A549 (cell line): ENCODE measurements at regions not wholly inside any gene's neighbourhood (a gene's known extent, or its start where the extent isn't known, plus 50 kb on each side); places are given as distances from the start of the nearest gene placed in this dataset.

Experiments
- ATAC-seq, 2 experiments: fragments of 200-7000 bp in 1 of 2; fragments of >200 bp in 1 of 2; cut with Nextera tagmentation in 1 of 2; cut with Tn5 transposase in 1 of 2; 3 replicates each; pipeline versions ENCODE4 v1.8.0 to v1.9.1; 2018 to 2020; ENCODE audit warnings: mild to moderate bottlenecking in 1 of 2, moderate library complexity in 1 of 2
- CTCF ChIA-PET: fragments of 300-600 bp; sonication (Branson Sonifier 250); formaldehyde crosslinking; extraction: SDS; loops from one replicate; lab custom pipeline; 2021; ENCODE audit warnings: antibody characterized with exemption, inconsistent platforms; lab: Yijun Ruan, JAX
- POLR2A ChIA-PET: fragments of 350-600 bp; formaldehyde crosslinking; extraction: SDS; loops from one replicate; lab custom pipeline; 2021; ENCODE audit warnings: antibody characterized with exemption, inconsistent platforms; lab: Yijun Ruan, JAX
- DNase-seq, 2 experiments: peaks; one replicate each; pipeline versions ENCODE4 v3.0.0 to v3.0.0-alpha.2; 2011 to 2016; ENCODE audit warnings: low read depth in 1 of 2, low spot score in 1 of 2
- FAIRE-seq: peaks from 2 replicates; lab custom pipeline; 2011; peaks lifted over from hg19 to GRCh38; lab: Jason Lieb, UNC
- H3K27ac ChIP-seq, 2 experiments: fragments of >200 bp; sonication (Bioruptor Twin); formaldehyde crosslinking; 3 replicates each; pipeline ENCODE4 v1.5.1; 2016 to 2017
- H3K4me1 ChIP-seq: fragments of >200 bp; sonication (Bioruptor Twin); formaldehyde crosslinking; 3 replicates; pipeline ENCODE4 v1.6.1; 2016
- H3K4me2 ChIP-seq: fragments of >200 bp; sonication (Bioruptor Twin); formaldehyde crosslinking; 3 replicates; pipeline ENCODE4 v1.6.1; 2016
- H3K4me3 ChIP-seq: fragments of >200 bp; sonication (Bioruptor Twin); formaldehyde crosslinking; 3 replicates; pipeline ENCODE4 v1.5.1; 2016
- H3K9me3 ChIP-seq: fragments of >200 bp; sonication (Bioruptor Twin); formaldehyde crosslinking; 3 replicates; pipeline ENCODE4 v1.6.1; 2016
- BHLHE40 ChIP-seq: IDR thresholded peaks from 2 replicates; pipeline ENCODE4 v1.6.1; 2012; ENCODE audit warnings: low read depth, low read length, inconsistent platforms
- CBX2 ChIP-seq: fragments of 200-600 bp; sonication (generic); IDR thresholded peaks from 2 replicates; pipeline ENCODE4 v1.6.1; 2016; ENCODE audit warnings: low read depth, mild to moderate bottlenecking, borderline replicate concordance
- CBX8 ChIP-seq: fragments of 200-600 bp; sonication (generic); IDR thresholded peaks from 2 replicates; pipeline ENCODE4 v1.6.1; 2016
- CEBPB ChIP-seq, 2 experiments: fragments of >200 bp in 1 of 2; sonication (Bioruptor Twin) in 1 of 2; formaldehyde crosslinking in 1 of 2; IDR thresholded peaks; 2 replicates each; pipeline ENCODE4 v1.6.1; 2012 to 2016
- CHD4 ChIP-seq: fragments of 200-600 bp; sonication (generic); IDR thresholded peaks from 2 replicates; pipeline ENCODE4 v1.6.1; 2016; ENCODE audit warnings: antibody characterized with exemption, mild to moderate bottlenecking, borderline replicate concordance
- ESRRA ChIP-seq: fragments of 150-350 bp; IDR thresholded peaks from 2 replicates; pipeline ENCODE4 v1.6.1; 2014; ENCODE audit warnings: mild to moderate bottlenecking, low read length, borderline replicate concordance
- HDAC2 ChIP-seq: fragments of 200-600 bp; sonication (generic); IDR thresholded peaks from 2 replicates; pipeline ENCODE4 v1.6.1; 2016
- HOXA7 ChIP-seq: fragments of 250-450 bp; sonication (Bioruptor Pico); IDR thresholded peaks from 2 replicates; pipeline ENCODE4 v1.5.0; 2020; ENCODE audit warnings: mild to moderate bottlenecking, moderate library complexity
- HOXB13 ChIP-seq: fragments of 250-450 bp; sonication (Bioruptor Pico); IDR thresholded peaks from 2 replicates; pipeline ENCODE4 v1.5.0; 2020; ENCODE audit warnings: low read depth, mild to moderate bottlenecking, moderate library complexity
- JUN ChIP-seq, 2 experiments: fragments of >200 bp; sonication (Bioruptor Twin); formaldehyde crosslinking; IDR thresholded peaks; 2 replicates in 1 of 2; 3 replicates in 1 of 2; pipeline ENCODE4 v1.6.1; 2016 to 2017
- JUNB ChIP-seq: fragments of >200 bp; sonication (Bioruptor Twin); formaldehyde crosslinking; IDR thresholded peaks from 2 replicates; pipeline ENCODE4 v1.6.1; 2016
- KDM5A ChIP-seq: fragments of 200-600 bp; sonication (generic); IDR thresholded peaks from 2 replicates; pipeline ENCODE4 v1.6.1; 2016; ENCODE audit warnings: antibody characterized with exemption, mild to moderate bottlenecking
- MAFK ChIP-seq: fragments of 450-650 bp; IDR thresholded peaks from 2 replicates; pipeline ENCODE4 v1.6.1; 2014; ENCODE audit not compliant: partially characterized antibody
- MAZ ChIP-seq: fragments of 150-350 bp; IDR thresholded peaks from 2 replicates; pipeline ENCODE4 v1.6.1; 2014; ENCODE audit warnings: antibody characterized with exemption, low read depth, low read length, borderline replicate concordance
- POLR2A ChIP-seq: IDR thresholded peaks from 2 replicates; pipeline ENCODE4 v1.6.1; 2012; ENCODE audit warnings: mild to moderate bottlenecking, low read length
- POLR2AphosphoS2 ChIP-seq: conservative IDR thresholded peaks from 2 replicates; pipeline ENCODE4 v1.6.1; 2012; ENCODE audit warnings: low read length, improper control_type of control experiment, inconsistent platforms
- RFX5 ChIP-seq: fragments of 450-650 bp; IDR thresholded peaks from 2 replicates; pipeline ENCODE4 v1.7.1; 2014; ENCODE audit warnings: antibody characterized with exemption, mild to moderate bottlenecking, moderate library complexity
- SREBF2 ChIP-seq: fragments of 450-650 bp; IDR thresholded peaks from 2 replicates; pipeline ENCODE4 v1.6.1; 2014; ENCODE audit warnings: mild to moderate bottlenecking, moderate library complexity
- TFCP2L1 ChIP-seq: fragments of 250-450 bp; sonication (Bioruptor Pico); IDR thresholded peaks from 2 replicates; pipeline ENCODE4 v1.5.0; 2021; ENCODE audit warnings: mild to moderate bottlenecking
- WGBS: methylation state at CpG from one replicate; pipeline ENCODE4 v1.1.6; 2017; ENCODE audit errors: missing lambda C conversion rate; 5-methylcytosine and 5-hydroxymethylcytosine counted together
- TF ChIP-seq, protein P1 (sequence below): fragments of >200 bp; sonication (Bioruptor Twin); formaldehyde crosslinking; IDR thresholded peaks from 2 replicates; pipeline ENCODE4 v1.6.1; 2016
- TF ChIP-seq, protein P2 (sequence below): fragments of 450-650 bp; IDR thresholded peaks from 2 replicates; pipeline ENCODE4 v1.6.1; 2014; ENCODE audit warnings: antibody characterized with exemption
- TF ChIP-seq, protein P3 (sequence below): fragments of >200 bp; sonication (Bioruptor Twin); formaldehyde crosslinking; IDR thresholded peaks from 3 replicates; pipeline ENCODE4 v1.5.1; 2016

DNA sequence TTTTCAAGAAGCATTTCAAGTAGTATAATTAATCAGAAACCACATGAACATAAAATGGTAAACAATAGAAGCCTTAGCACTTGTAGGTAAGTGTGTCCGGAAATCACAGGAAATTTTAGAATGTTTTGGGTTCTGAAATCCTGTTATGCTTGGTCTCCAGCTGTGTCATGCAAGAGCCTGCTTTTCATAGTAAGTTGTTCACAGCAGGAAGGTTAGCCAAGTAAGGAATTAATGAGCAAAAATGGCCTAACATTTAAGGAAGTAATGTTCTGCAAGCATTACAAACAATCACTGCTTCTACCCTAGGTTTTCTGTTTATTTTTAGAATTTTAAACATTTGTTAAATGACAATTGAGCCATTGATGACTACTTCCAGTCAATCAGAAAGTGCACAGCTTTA, 669.5 kb downstream of the SLCO4C1 start:
- no peak overlapping the region for H3K4me3 ChIP-seq
- ChIA-PET CTCF (no interaction called here), POLR2A (no interaction called here)
- DNase-seq (no peak), ATAC-seq (no peak), FAIRE-seq (no peak)
- WGBS = 90% methylated on average over 1 of the region's 1 CpG
- no peak overlapping the region for H3K4me2 ChIP-seq
- H3K27ac ChIP-seq = no peak overlapping the region
- no peaks in the 10 kb centered on the region for H3K4me1 ChIP-seq
- no peaks in the 10 kb centered on the region for H3K9me3 ChIP-seq
- TF ChIP-seq ESRRA (no peak), POLR2A (no peak), CBX2 (no peak), CHD4 (no peak), SREBF2 (no peak), MAZ (no peak), BHLHE40 (no peak)
- TF ChIP-seq, protein P1, sequence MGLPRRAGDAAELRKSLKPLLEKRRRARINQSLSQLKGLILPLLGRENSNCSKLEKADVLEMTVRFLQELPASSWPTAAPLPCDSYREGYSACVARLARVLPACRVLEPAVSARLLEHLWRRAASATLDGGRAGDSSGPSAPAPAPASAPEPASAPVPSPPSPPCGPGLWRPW = no peak

DNA sequence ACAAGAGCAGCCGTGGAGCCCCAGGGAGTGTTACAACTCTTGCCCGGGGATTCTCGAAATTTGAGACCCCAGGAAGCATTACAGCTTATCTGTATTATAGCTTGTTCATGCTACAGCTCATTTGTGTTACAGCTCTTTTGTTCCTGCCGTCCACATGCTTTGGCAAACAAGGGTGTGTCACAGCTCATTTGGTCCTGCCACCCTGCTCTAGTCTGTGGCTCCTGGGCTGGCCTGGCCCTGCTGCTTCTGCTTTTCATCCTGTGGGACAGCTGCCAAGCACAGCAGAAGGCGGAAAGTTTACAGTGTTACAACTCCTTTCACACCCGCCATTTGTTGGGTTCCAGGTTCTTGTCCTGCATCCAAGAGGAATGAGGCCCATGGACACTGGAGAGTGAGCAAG, 685.0 kb downstream of the SLCO4C1 start:
- WGBS = 51% methylated on average over 6 of the region's 6 CpGs
- H3K4me1 ChIP-seq = no peaks in the 10 kb centered on the region
- POLR2A ChIA-PET = no interaction called here

DNA sequence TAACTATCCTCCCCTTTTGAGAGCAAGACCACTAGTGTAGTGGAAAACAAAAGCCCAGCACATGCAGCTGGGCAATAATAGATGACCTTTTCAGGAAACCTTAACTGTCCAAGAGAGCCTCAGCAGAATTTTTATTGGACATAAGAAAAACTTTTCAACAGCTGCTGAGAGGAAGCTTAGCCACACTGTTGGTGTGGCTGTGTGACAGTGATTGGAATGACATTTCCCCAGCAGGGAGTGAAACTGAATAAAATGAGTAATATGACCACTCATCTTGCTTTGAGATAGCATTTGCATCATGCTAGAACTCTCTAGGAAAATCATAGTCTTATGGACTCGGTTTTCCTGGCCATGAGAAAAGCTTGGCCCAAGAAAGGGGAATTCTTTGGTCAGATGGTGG, 687.8 kb downstream of the SLCO4C1 start:
- no peak overlapping the region for H3K4me2 ChIP-seq
- 11% methylated on average over 1 of the region's 1 CpG for WGBS
- ATAC-seq = no peak
- POLR2A ChIA-PET = no interaction called here
- no peak for DNase-seq
- no peak for FAIRE-seq
- H3K4me3 ChIP-seq = no peak overlapping the region
- TF ChIP-seq, protein P2, sequence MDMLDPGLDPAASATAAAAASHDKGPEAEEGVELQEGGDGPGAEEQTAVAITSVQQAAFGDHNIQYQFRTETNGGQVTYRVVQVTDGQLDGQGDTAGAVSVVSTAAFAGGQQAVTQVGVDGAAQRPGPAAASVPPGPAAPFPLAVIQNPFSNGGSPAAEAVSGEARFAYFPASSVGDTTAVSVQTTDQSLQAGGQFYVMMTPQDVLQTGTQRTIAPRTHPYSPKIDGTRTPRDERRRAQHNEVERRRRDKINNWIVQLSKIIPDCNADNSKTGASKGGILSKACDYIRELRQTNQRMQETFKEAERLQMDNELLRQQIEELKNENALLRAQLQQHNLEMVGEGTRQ = no peak
- TF ChIP-seq ESRRA = no peak
- TF ChIP-seq, all 56 proteins: peak for 0
- H3K4me1 ChIP-seq = no peaks in the 10 kb centered on the region
- no peaks in the 10 kb centered on the region for H3K9me3 ChIP-seq
- CTCF ChIA-PET = no interaction called here
- H3K27ac ChIP-seq = no peak overlapping the region

More for the DNA sequence above, 685.0 kb downstream of the SLCO4C1 start:
- no peak for TF ChIP-seq RFX5
- no peak for TF ChIP-seq HOXA7 (CRISPR knock-in tag)
- TF ChIP-seq, protein P3, sequence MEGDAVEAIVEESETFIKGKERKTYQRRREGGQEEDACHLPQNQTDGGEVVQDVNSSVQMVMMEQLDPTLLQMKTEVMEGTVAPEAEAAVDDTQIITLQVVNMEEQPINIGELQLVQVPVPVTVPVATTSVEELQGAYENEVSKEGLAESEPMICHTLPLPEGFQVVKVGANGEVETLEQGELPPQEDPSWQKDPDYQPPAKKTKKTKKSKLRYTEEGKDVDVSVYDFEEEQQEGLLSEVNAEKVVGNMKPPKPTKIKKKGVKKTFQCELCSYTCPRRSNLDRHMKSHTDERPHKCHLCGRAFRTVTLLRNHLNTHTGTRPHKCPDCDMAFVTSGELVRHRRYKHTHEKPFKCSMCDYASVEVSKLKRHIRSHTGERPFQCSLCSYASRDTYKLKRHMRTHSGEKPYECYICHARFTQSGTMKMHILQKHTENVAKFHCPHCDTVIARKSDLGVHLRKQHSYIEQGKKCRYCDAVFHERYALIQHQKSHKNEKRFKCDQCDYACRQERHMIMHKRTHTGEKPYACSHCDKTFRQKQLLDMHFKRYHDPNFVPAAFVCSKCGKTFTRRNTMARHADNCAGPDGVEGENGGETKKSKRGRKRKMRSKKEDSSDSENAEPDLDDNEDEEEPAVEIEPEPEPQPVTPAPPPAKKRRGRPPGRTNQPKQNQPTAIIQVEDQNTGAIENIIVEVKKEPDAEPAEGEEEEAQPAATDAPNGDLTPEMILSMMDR = no peak
- no peak for TF ChIP-seq HDAC2
- TF ChIP-seq BHLHE40 = no peak
- no peak for TF ChIP-seq JUNB
- no peak for TF ChIP-seq POLR2AphosphoS2
- TF ChIP-seq MAFK = no peak
- TF ChIP-seq POLR2A = no peak
- TF ChIP-seq CHD4 = no peak
- no peak for TF ChIP-seq CEBPB (IDR thresholded peaks at IDR 0.05)
- Histone ChIP-seq H3K4me3 (no peak overlapping the region), H3K27ac (no peak overlapping the region), H3K4me2 (no peak overlapping the region), H3K9me3 (no peaks in the 10 kb centered on the region)
- DNase-seq (no peak), ATAC-seq (no peak), FAIRE-seq (no peak)
- CTCF ChIA-PET = no interaction called here

DNA sequence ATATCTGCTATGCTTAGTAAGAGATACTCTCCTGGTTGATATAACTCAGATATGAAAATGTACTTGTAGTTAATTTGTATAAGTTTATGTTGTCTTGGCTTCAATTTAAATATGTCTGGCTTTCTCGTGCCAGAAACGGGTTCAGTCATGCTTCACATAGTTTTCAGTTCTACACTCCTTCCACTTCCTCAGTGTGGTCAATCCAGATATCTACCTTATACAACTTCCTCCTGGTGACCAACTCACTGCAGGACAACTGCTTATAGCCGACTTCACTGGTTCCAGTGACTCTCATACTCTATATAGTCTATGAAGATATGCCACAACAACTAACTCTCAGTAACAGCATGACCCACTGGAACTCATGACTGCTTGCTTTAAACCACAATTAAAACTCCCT, 690.4 kb downstream of the SLCO4C1 start:
- H3K27ac ChIP-seq = no peak overlapping the region
- H3K4me2 ChIP-seq = no peak overlapping the region
- no peak for FAIRE-seq
- ChIA-PET CTCF (no interaction called here), POLR2A (no interaction called here)
- TF ChIP-seq TFCP2L1 (no peak), KDM5A (no peak), JUN (IDR thresholded peaks at IDR 0.05) (no peak), HOXB13 (CRISPR knock-in tag) (no peak), CBX8 (no peak)
- no peak for DNase-seq
- no peak for ATAC-seq
- H3K4me1 ChIP-seq = no peaks in the 10 kb centered on the region
- no peaks in the 10 kb centered on the region for H3K9me3 ChIP-seq
- H3K4me3 ChIP-seq = no peak overlapping the region
- WGBS = 38% methylated on average over 3 of the region's 3 CpGs
